ENCODE measurements at regions not wholly inside any gene's neighbourhood (a gene's known extent, or its start where the extent isn't known, plus 50 kb on each side); places are given as distances from the start of the nearest gene placed in this dataset.

DNA sequence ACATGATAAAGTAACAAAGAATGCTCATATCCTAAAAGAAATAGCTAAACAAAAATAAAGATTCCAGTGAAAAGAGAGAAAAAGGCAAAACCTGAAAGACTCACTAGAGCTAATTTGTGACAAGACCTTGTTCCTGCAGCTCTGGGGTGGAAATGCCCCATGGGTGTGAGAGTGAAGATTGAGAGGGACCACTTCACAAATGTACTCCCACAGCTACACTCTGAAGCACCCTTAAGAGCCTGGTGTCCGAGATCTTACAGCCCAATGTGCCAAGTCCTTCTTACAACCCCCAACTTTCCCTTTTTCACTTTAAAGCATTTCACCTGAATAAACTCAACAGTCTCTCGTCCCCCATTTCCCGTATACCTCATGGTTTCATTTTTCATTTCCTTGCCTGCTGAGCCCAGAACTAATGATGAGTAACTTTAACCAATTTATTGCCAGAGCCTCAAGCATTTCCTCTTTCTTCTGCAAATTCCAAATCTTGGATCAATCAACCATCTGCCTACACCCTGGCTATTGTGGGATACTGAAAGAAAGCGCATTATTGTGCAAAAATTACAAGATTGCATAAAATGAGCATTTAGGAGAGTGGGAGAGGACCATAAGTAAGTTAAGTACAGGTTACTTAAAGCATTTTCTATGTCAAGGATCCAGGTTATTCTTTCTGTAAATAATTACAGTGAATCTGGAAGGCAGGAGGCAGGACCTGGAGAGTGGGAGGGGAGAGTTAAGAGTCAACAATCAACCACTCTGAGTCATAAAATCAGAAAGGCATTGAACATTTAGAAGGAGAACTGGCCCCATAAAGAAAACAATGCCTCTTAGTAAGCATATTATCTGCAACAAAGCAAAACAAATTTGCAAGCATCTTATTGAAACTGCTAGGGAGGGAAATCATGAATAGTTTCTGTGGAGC, 804.4 kb upstream of the CELF4 start:
- Mint-ChIP-seq H3K27ac (peak overlapping the region; percentile 22), H3K4me3 (no peak overlapping the region), H3K36me3 (ENCODE audit: low read depth) (no peaks in the 10 kb centered on the region), H3K4me1 (peaks cover 9% of the 10 kb centered on the region), H3K9me3 (ENCODE audit: low read depth) (no peaks in the 10 kb centered on the region), H3K27me3 (no peaks in the 10 kb centered on the region)
- ChIA-PET POLR2A (interaction anchor here (0.6 kb wide), 1 partner anchor 54 kb away, joined by 3 read pairs; no protein-coding TSS in a partner anchor), CTCF (interaction anchor here (0.6 to 0.7 kb wide), 2 partner anchors 112 to 431 kb away, joined by 3 read pairs; no protein-coding TSS in a partner anchor)
- DNase-seq (no peak), ATAC-seq (peak; percentile 42)
- intact Hi-C loops (cut with DNase I, micrococcal nuclease) = no loop called here

DNA sequence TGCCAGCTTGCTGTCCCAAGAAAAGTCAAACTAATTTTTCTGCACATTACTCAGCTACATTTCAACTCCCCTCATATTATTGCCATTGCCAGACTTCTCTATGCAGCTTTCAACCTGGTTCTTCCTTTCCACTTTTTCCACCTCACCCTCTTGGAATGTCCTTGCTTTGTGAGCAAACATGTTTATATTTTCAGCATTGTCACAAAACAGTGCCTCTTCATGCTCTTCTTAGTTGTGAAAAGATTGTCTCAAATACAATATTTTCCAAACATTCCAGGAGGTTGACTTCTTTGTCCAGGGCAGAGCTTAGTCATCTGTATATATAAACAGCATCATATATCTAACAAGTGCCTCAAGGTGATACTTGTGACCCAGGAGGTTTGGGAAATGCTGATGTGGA, 803.3 kb upstream of the CELF4 start:
- no peak for ATAC-seq
- intact Hi-C loops (cut with DNase I, micrococcal nuclease) = no loop called here
- no peak for DNase-seq
- CTCF ChIA-PET = no interaction called here
- peaks cover 9% of the 10 kb centered on the region for H3K4me1 Mint-ChIP-seq
- no peaks in the 10 kb centered on the region for H3K36me3 Mint-ChIP-seq (ENCODE audit: low read depth)
- H3K27ac Mint-ChIP-seq = no peak overlapping the region
- no peak overlapping the region for H3K4me3 Mint-ChIP-seq
- no peaks in the 10 kb centered on the region for H3K27me3 Mint-ChIP-seq
- POLR2A ChIA-PET = interaction anchor here (0.6 kb wide), 1 partner anchor 55 kb away, joined by 3 read pairs; no protein-coding TSS in a partner anchor
- H3K9me3 Mint-ChIP-seq (ENCODE audit: low read depth) = no peaks in the 10 kb centered on the region

DNA sequence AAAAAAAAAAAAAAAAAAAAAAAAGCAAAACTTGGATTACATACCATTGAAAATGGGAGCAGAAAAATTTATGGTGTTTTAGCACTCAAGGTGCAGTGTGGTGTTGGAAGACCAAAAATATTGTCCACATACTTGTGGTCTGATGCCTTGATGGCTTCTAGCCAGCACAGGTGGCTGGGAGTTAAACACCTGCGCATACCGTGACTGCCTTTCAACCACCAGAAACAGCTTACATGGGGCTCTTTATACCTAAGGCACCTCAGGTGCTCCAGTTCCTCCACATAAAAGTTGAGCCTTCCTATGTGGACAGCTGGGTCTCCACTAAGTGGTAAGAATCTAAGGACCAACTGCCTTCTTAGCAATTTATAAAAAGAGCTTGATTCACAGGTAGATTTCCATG, 802.6 kb upstream of the CELF4 start:
- intact Hi-C loops (cut with DNase I, micrococcal nuclease) = no loop called here
- Mint-ChIP-seq H3K27ac (no peak overlapping the region), H3K4me3 (no peak overlapping the region), H3K27me3 (no peaks in the 10 kb centered on the region), H3K9me3 (ENCODE audit: low read depth) (no peaks in the 10 kb centered on the region), H3K4me1 (peaks cover 9% of the 10 kb centered on the region), H3K36me3 (ENCODE audit: low read depth) (no peaks in the 10 kb centered on the region)
- CTCF ChIA-PET = no interaction called here
- DNase-seq (no peak), ATAC-seq (no peak)
- POLR2A ChIA-PET = no interaction called here

DNA sequence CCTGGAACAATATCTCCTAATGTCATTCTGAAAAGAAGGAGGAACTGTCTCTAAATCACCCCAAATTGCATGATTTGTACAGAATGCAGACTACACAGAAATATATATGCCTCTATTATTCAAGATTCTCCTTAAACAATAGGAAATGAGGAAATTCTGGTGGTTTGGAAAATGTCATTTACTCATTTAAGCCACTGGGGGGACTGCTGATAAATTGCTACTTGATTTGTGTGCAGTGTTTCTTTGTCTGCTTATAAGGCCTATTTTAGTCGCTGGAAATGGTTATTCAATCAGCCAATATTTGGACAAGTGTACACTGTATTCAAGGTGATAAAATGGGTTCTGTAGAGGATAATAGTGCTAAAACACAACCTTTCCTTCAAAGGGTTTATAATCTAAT, 801.9 kb upstream of the CELF4 start:
- DNase-seq = no peak
- Mint-ChIP-seq H3K4me3 (no peak overlapping the region), H3K27me3 (no peaks in the 10 kb centered on the region), H3K36me3 (ENCODE audit: low read depth) (no peaks in the 10 kb centered on the region), H3K27ac (no peak overlapping the region), H3K4me1 (peaks cover 9% of the 10 kb centered on the region), H3K9me3 (ENCODE audit: low read depth) (no peaks in the 10 kb centered on the region)
- CTCF ChIA-PET = interaction anchor here (0.7 kb wide), 1 partner anchor 369 kb away, joined by 3 read pairs; no protein-coding TSS in a partner anchor
- intact Hi-C loops (cut with DNase I, micrococcal nuclease) = no loop called here
- POLR2A ChIA-PET = no interaction called here
- no peak for ATAC-seq

DNA sequence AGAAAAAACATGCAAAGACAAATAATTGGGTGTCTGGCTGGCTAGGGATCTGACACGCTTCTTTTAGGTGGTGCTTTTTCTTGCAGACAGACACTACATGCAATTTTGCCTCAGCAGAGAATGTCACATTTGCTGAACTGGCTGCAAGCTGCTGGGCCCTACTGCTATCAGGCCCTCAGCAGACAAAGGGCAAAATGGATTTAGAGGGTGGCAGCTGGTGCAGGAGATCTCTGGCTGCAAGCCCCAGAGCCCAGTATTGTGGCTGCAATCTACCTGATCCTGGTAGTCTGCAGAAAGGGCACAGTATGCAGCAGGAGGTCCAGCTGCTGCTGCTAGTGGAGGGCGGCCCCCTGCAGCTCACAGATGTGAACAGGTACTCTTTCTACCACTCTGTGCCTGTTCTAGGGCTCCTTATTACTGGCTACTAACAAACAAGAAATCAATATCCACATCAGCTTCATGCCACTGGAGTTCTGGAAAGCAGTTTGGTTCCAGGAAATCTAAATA, 796.7 kb upstream of the CELF4 start:
- DNase-seq (no peak), ATAC-seq (no peak)
- ChIA-PET POLR2A (no interaction called here), CTCF (no interaction called here)
- H3K27me3 Mint-ChIP-seq = no peaks in the 10 kb centered on the region
- H3K36me3 Mint-ChIP-seq (ENCODE audit: low read depth) = no peaks in the 10 kb centered on the region
- no peak overlapping the region for H3K4me3 Mint-ChIP-seq
- peaks cover 2% of the 10 kb centered on the region for H3K4me1 Mint-ChIP-seq
- intact Hi-C loops (cut with DNase I, micrococcal nuclease) = no loop called here
- H3K27ac Mint-ChIP-seq = no peak overlapping the region
- no peaks in the 10 kb centered on the region for H3K9me3 Mint-ChIP-seq (ENCODE audit: low read depth)

DNA sequence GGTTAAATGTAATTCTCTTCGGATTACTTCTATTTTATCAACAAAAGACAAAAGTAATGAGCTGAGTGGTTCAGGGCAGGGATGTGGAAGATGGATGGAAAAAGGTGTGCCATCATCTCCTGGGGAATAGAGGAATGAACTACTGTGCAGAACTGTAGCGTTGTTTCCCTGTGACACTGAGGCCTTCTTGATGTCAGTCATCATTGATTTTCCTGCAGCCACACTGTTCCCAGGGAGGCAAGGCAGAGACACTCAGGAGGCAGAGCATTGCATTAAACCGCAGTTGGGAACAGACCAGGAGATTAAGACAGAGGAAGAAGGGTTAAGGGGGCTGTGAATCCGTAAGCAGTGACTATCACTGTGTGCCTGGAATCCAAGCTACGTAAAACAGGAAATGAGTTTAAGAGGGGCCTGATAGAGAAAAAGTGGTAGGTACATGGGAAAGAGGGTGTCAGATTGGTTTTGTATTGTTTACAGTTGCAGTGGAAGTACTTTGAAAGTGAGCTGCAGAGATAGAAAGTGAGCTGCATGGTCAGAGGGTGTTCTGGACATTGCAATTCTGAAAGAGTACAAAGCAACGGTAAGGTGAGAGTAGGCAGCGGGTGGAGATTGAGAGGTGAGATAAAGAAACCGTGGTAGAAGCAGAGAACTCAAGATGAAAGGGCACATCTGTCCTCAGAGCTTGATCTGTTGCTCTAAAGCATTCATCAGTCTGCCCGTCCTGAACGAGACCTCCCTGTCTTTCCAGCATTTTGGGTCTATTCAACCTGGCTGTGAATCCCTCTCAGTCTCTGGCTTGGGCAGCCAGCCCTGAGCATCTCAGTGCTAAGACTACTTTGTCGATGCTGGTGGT, 793.4 kb upstream of the CELF4 start:
- Mint-ChIP-seq H3K9me3 (ENCODE audit: low read depth) (no peaks in the 10 kb centered on the region), H3K27ac (no peak overlapping the region), H3K27me3 (no peaks in the 10 kb centered on the region), H3K4me1 (peaks cover 2% of the 10 kb centered on the region), H3K36me3 (ENCODE audit: low read depth) (no peaks in the 10 kb centered on the region), H3K4me3 (no peak overlapping the region)
- POLR2A ChIA-PET = interaction anchor here (0.5 kb wide), 1 partner anchor 222 kb away, joined by 4 read pairs; no protein-coding TSS in a partner anchor
- ATAC-seq = no peak
- CTCF ChIA-PET = no interaction called here
- no peak for DNase-seq
- intact Hi-C loops (cut with DNase I, micrococcal nuclease) = no loop called here

DNA sequence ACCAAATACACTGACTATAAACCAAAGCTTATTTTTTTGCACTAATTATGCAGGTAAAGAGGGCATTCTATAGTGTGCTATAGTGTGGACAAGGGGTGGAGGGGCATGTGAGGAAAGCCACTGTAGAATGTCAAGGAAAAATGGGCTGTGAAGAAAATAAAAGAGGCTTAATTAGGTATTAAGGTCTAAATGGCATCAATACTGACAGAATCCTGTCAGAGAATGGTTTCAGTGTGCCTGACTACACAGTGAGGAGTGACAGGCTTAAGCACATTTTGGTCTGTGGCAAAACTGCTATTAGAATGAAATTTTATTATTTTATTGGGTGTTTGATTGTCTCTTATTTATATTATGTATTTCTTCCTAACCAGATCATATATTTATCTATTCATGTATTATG, 787.6 kb upstream of the CELF4 start:
- Mint-ChIP-seq H3K4me3 (no peak overlapping the region), H3K4me1 (no peaks in the 10 kb centered on the region), H3K36me3 (ENCODE audit: low read depth) (no peaks in the 10 kb centered on the region), H3K27ac (no peak overlapping the region), H3K9me3 (ENCODE audit: low read depth) (no peaks in the 10 kb centered on the region), H3K27me3 (no peaks in the 10 kb centered on the region)
- intact Hi-C loops (cut with DNase I, micrococcal nuclease) = no loop called here
- ATAC-seq = no peak
- POLR2A ChIA-PET = no interaction called here
- CTCF ChIA-PET = no interaction called here
- DNase-seq = no peak

DNA sequence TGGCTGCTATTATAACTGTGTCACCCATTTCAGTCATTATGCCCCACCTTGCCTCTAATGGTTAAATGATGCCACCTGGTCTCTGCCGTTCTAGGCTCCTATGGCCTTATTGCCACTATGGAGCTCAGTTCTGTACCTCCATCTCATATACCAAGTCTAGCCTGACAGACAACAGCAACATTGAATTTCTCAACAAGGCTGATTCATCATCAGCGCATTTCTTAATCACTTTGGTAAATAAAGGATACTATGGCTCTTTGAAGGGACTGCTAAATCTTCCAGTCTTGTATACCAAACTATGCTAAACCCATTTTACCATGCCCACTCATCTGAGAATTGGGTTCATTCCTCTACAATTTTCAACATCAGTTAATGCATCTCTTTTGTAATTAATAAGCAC, 784.5 kb upstream of the CELF4 start:
- Mint-ChIP-seq H3K27ac (no peak overlapping the region), H3K4me3 (no peak overlapping the region), H3K9me3 (ENCODE audit: low read depth) (no peaks in the 10 kb centered on the region), H3K27me3 (no peaks in the 10 kb centered on the region), H3K4me1 (no peaks in the 10 kb centered on the region), H3K36me3 (ENCODE audit: low read depth) (no peaks in the 10 kb centered on the region)
- POLR2A ChIA-PET = no interaction called here
- ATAC-seq (no peak), DNase-seq (no peak)
- intact Hi-C loops (cut with DNase I, micrococcal nuclease) = no loop called here
- CTCF ChIA-PET = no interaction called here

DNA sequence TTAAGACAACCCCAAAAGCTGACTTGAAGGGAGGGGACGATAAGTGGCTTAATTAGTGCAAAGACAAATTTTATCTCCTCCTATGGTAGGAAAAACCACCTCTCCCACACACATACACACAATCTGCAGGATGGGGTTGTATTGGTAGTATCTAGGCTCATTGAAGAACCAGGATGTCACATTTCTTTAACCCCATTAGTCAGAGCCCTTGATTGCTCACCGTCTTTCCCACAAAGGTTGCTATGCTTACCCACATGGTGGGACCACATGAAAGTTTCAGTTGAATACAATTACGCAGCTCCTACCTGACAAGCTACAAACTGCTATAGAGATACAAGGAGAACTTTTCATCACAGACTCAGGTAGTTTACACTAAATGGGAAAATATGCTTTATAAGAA, 765.0 kb upstream of the CELF4 start:
- DNase-seq (peak; percentile 11), ATAC-seq (peak; percentile 58)
- peaks cover 1% of the 10 kb centered on the region for H3K9me3 Mint-ChIP-seq (ENCODE audit: low read depth)
- no peaks in the 10 kb centered on the region for H3K27me3 Mint-ChIP-seq
- no peak overlapping the region for H3K27ac Mint-ChIP-seq
- no peak overlapping the region for H3K4me3 Mint-ChIP-seq
- ChIA-PET POLR2A (no interaction called here), CTCF (interaction anchor here (0.7 kb wide), 1 partner anchor 532 kb away, joined by 3 read pairs; no protein-coding TSS in a partner anchor)
- intact Hi-C loops (cut with DNase I, micrococcal nuclease) = no loop called here
- H3K4me1 Mint-ChIP-seq = no peaks in the 10 kb centered on the region
- no peaks in the 10 kb centered on the region for H3K36me3 Mint-ChIP-seq (ENCODE audit: low read depth)

DNA sequence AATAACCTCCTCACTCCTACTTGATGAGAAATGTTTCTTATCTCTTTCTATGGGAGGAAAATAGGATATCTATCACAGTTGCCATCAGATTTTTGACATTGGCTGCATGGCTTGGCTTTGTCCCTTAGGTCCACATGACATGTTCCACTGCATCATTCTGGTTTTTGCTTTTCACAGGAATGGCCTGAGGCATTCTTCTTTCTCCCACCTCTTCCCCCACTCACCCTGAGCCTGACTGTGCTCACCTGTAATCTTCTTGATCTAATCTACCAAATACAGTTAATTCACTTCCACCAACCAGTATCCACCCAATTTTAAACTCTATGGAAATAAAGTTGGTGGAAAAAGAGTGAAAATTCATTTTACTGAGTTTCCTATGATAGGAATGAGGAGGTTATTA, 763.5 kb upstream of the CELF4 start:
- Mint-ChIP-seq H3K9me3 (ENCODE audit: low read depth) (peaks cover 3% of the 10 kb centered on the region), H3K36me3 (ENCODE audit: low read depth) (no peaks in the 10 kb centered on the region), H3K4me1 (no peaks in the 10 kb centered on the region), H3K27me3 (no peaks in the 10 kb centered on the region), H3K27ac (no peak overlapping the region), H3K4me3 (no peak overlapping the region)
- intact Hi-C loops (cut with DNase I, micrococcal nuclease) = no loop called here
- ChIA-PET POLR2A (no interaction called here), CTCF (no interaction called here)
- DNase-seq = no peak
- no peak for ATAC-seq

DNA sequence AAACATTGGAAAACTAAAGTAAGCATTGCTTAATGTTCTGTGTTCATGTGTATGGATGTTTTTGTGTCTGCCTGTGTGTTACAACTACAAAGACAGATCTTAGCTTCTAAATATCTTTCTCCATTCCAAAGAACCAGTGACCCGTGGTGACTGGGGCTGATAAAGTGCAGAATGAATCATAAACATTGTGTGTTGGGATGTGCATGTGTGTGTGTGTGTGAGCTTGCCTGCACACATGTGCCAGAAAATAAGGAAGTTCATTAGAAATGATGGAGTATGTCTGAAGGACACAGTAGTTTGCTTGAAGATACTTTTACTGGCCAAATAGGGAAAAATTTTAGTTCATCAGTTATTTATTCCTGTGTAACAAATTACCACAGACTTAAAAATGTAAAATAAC, 756.6 kb upstream of the CELF4 start:
- Mint-ChIP-seq H3K27ac (no peak overlapping the region), H3K4me3 (no peak overlapping the region), H3K27me3 (no peaks in the 10 kb centered on the region), H3K9me3 (ENCODE audit: low read depth) (peaks cover 2% of the 10 kb centered on the region), H3K4me1 (no peaks in the 10 kb centered on the region), H3K36me3 (ENCODE audit: low read depth) (no peaks in the 10 kb centered on the region)
- ChIA-PET CTCF (no interaction called here), POLR2A (no interaction called here)
- intact Hi-C loops (cut with DNase I, micrococcal nuclease) = no loop called here
- ATAC-seq = no peak
- DNase-seq = no peak

DNA sequence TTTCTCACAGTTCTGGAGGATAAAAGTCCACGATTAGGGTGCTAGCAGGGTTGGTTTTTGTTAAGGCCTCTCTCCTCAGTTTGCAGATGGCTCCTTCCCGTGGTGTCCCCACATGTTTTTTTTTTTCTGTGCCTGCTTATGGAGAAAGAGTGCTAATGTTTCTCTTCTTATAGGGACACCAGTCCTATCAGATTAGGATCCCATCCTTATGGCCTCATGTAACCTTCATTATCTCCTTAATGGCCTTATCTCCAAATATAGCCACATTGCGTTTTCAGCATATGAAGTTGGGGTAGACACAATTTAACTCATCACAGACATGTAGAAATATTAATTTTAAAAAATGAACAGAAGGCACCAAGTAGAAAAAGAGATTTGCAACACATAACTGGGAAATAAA, 755.7 kb upstream of the CELF4 start:
- no peak overlapping the region for H3K4me3 Mint-ChIP-seq

More for the DNA sequence above, 755.7 kb upstream of the CELF4 start:
- no peak overlapping the region for H3K27ac Mint-ChIP-seq
- CTCF ChIA-PET = no interaction called here
- POLR2A ChIA-PET = no interaction called here
- H3K27me3 Mint-ChIP-seq = no peaks in the 10 kb centered on the region
- H3K36me3 Mint-ChIP-seq (ENCODE audit: low read depth) = no peaks in the 10 kb centered on the region
- intact Hi-C loops (cut with DNase I, micrococcal nuclease) = no loop called here
- H3K9me3 Mint-ChIP-seq (ENCODE audit: low read depth) = peaks cover 2% of the 10 kb centered on the region
- ATAC-seq = no peak
- no peaks in the 10 kb centered on the region for H3K4me1 Mint-ChIP-seq
- no peak for DNase-seq

Measured in activated CD4-positive, alpha-beta T cell treated with anti-CD3 and anti-CD28 coated beads for 36 hours (primary cell).